ENCODE measurements at regions not wholly inside any gene's neighbourhood (a gene's known extent, or its start where the extent isn't known, plus 50 kb on each side); places are given as distances from the start of the nearest gene placed in this dataset.

DNA sequence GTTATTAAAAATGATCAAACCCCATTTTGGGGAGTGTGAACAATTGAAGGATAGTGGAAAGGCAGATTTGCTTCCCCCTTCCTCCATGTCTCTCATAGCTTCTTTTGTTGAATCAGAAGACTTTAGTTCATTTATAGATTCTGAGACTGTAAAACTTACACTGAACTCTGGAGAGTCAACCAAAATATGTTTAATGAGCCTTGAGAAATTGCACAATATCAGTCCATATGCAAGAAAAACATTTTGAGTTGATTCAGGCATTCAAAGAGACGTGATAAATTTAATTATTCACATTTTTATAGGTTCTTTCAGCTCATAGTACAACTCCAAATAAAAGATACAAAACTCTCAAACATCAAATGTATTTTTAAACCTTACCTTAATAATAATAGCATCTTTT, 354.4 kb upstream of the SPRED2 start:
- TF ChIP-seq, protein P1, sequence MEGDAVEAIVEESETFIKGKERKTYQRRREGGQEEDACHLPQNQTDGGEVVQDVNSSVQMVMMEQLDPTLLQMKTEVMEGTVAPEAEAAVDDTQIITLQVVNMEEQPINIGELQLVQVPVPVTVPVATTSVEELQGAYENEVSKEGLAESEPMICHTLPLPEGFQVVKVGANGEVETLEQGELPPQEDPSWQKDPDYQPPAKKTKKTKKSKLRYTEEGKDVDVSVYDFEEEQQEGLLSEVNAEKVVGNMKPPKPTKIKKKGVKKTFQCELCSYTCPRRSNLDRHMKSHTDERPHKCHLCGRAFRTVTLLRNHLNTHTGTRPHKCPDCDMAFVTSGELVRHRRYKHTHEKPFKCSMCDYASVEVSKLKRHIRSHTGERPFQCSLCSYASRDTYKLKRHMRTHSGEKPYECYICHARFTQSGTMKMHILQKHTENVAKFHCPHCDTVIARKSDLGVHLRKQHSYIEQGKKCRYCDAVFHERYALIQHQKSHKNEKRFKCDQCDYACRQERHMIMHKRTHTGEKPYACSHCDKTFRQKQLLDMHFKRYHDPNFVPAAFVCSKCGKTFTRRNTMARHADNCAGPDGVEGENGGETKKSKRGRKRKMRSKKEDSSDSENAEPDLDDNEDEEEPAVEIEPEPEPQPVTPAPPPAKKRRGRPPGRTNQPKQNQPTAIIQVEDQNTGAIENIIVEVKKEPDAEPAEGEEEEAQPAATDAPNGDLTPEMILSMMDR (conservative IDR thresholded peaks at IDR 0.05) = no peak
- no peak for TF ChIP-seq ZFX (IDR thresholded peaks at IDR 0.05)

Data from C4-2B (cell line).